ENCODE measurements at regions not wholly inside any gene's neighbourhood (a gene's known extent, or its start where the extent isn't known, plus 50 kb on each side); places are given as distances from the start of the nearest gene placed in this dataset.

DNA sequence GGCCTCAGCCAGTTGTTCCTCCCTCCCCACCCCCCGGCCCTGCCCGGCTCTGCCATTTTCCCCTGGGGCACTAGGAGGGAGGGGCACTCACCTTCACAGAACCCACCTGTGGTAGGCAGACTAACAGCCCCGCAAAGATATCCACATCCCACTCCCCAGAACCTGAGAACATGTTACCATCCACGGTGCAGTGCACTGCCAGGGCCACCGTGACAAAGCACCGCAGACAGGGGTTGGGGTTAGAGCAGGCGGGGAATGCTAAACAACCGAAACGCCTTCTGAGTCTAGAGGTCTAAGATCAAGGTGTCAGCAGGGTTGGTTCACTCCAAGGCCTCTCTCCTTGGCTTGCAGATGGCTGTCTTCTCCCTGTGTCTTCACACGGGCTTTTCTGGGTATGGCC, 57.4 kb upstream of the NCOR2 start:
- TF ChIP-seq, protein P1, sequence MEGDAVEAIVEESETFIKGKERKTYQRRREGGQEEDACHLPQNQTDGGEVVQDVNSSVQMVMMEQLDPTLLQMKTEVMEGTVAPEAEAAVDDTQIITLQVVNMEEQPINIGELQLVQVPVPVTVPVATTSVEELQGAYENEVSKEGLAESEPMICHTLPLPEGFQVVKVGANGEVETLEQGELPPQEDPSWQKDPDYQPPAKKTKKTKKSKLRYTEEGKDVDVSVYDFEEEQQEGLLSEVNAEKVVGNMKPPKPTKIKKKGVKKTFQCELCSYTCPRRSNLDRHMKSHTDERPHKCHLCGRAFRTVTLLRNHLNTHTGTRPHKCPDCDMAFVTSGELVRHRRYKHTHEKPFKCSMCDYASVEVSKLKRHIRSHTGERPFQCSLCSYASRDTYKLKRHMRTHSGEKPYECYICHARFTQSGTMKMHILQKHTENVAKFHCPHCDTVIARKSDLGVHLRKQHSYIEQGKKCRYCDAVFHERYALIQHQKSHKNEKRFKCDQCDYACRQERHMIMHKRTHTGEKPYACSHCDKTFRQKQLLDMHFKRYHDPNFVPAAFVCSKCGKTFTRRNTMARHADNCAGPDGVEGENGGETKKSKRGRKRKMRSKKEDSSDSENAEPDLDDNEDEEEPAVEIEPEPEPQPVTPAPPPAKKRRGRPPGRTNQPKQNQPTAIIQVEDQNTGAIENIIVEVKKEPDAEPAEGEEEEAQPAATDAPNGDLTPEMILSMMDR (IDR thresholded peaks at IDR 0.05; ENCODE audit: insufficient read depth, low read length), result no peak
- H3K4me3 ChIP-seq (ENCODE audit: low read depth, low read length), result no peak overlapping the region
- DNase-seq (ENCODE audit: low read depth), result no peak

DNA sequence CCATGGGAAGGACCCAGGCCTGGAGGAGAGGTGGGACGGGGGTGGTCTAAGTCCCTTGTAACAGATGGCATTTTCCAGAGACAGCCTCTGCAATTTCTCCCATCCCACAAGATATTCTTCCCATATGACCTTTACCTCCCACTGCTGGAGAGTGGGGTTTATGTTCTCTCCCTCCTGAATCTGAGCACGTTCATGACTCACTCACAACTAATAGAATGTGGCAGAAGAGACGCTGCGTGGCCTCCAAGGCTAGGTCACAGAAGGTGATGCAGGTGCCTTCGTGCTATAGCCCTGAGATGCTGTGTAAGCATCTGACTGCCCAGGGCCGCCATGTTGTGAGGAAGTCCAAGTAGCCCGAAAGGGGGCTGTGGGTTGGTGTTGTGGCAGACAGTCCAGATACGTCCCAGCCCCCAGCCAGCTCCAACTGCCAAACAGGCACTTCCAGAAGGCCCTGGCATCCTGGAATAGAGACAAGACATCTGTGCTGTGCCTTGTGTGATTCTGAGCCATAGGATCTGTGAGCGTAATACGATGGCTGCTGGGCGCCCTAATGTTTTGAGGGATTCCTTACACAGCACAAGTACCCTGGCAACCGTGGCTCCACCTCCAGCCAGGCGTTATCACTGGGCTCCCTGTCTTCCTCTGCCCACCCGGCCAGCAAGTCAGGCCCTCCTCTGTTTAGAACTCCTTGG, 56.1 kb upstream of the NCOR2 start:
- H3K4me3 ChIP-seq (ENCODE audit: low read depth, low read length), result no peak overlapping the region
- DNase-seq (ENCODE audit: low read depth), result no peak
- TF ChIP-seq, protein P1 (IDR thresholded peaks at IDR 0.05; ENCODE audit: insufficient read depth, low read length), result no peak

DNA sequence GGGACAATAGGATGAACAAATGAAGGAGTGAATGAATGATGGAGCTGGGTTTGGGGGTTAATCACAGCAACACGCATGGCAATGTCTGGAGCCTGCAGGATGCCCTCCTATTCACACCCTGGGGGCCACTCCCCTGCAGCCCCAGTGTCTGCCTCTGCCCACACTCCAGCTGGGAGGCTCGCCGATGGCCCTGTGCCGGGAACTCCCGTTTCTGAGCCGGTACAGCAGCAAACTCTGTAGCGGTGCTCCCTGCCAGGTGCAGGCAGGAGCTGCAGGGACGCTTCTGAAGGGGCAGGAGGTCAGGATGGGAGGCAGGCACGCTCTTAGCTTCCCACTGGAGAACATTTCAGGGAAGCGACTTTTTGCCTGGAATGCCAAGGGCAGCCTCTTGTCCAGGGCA, 55.4 kb upstream of the NCOR2 start:
- no peak for DNase-seq (ENCODE audit: low read depth)
- TF ChIP-seq, protein P1 (IDR thresholded peaks at IDR 0.05; ENCODE audit: insufficient read depth, low read length), result no peak
- no peak overlapping the region for H3K4me3 ChIP-seq (ENCODE audit: low read depth, low read length)

DNA sequence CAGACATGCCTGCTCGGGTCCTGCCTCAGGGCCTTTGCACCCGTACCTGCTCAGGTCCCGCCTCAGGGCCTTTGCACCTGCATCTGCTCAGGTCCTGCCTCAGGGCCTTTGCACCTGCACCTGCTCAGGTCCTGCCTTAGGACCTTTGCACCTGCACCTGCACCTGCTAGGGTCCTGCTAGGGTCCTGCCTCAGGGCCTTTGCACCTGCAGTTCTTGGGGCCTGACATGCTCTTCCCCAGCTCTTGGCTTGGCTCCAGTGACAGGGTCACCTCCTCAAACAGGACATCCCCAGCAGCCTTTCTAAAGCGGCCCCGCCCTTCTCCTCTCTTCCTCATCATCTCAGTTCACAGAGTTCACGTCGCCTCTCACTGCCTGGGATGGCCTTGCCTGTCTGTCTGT, 54.9 kb upstream of the NCOR2 start:
- no peak for DNase-seq (ENCODE audit: low read depth)
- no peak overlapping the region for H3K4me3 ChIP-seq (ENCODE audit: low read depth, low read length)
- TF ChIP-seq, protein P1 (IDR thresholded peaks at IDR 0.05; ENCODE audit: insufficient read depth, low read length), result no peak

DNA sequence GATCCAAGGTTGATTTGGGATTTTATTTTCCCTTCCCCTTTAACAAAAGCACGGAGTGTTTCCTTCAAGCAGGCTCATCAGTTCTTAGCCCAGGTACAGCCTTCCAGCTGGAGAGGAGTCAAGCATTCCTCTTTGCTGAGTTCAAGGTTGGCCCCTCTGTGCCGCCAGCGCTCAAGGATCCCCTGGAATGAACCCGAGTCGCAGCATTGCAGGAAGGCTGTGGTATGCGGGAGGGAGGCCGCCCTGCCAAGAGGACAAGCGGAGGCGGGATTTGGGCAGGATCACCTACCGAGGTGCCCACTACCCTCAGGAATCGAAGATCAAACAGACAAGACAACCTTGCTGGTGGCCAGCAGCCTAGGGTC, 53.9 kb upstream of the NCOR2 start:
- H3K4me3 ChIP-seq (ENCODE audit: low read depth, low read length), result no peak overlapping the region
- peak; percentile 93 for DNase-seq (ENCODE audit: low read depth)
- TF ChIP-seq, protein P1 (IDR thresholded peaks at IDR 0.05; ENCODE audit: insufficient read depth, low read length), result no peak

DNA sequence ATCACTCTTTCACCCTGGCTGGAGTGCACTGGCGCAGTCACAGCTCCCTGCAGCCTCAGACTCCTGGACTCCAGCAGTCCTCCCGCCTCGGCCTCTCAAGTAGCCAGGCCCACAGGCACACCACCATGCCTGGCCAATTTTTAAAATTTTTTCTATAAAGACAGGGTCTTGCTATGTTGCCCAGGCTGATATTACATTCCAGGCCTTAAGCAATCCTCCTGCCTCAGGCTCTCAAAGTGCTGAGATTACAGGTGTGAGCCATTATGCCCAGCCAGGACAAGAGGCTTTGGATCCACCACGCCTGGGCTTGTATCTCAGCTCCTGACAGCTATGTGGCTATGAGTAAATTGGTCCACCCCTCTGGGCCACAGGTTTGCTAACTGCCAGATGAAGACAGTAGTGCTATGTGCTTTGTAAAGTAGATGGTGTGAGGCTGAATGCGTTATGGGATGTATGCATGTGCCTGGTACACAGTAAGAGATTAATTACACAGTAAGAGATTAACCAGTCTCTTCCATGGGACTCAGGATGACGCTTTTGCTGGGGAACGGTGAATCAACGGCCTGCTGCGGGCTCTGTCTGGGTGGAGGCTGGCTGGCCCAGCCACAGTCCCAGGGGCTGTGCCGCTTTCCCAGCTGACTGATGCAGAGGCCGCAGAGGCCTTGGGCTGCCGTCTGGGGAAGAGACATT, 53.3 kb upstream of the NCOR2 start:
- TF ChIP-seq, protein P1 (IDR thresholded peaks at IDR 0.05; ENCODE audit: insufficient read depth, low read length), result no peak
- no peak for DNase-seq (ENCODE audit: low read depth)
- no peak overlapping the region for H3K4me3 ChIP-seq (ENCODE audit: low read depth, low read length)

All from fibroblast of the aortic adventitia (primary cell).